Upper lobe of left lung (tissue), 4 donors: ENCODE measurements at regions not wholly inside any gene's neighbourhood (a gene's known extent, or its start where the extent isn't known, plus 50 kb on each side); places are given as distances from the start of the nearest gene placed in this dataset.

Experiments
- CTCF ChIP-seq, 6 experiments: fragments of 450-650 bp in 4 of 6; fragments of 200-600 bp in 2 of 6; sonication (generic) in 2 of 6; IDR thresholded peaks; one replicate each; pipeline ENCODE4 v1.5.1; 2016 to 2019; ENCODE audit warnings: antibody characterized with exemption in 6 of 6
- POLR2A ChIP-seq, 4 donors: fragments of 450-650 bp; IDR thresholded peaks; one replicate each; pipeline ENCODE4 v1.5.1; 2016 to 2017; ENCODE audit warnings: antibody characterized with exemption in 4 of 4, mild to moderate bottlenecking in 2 of 4

DNA sequence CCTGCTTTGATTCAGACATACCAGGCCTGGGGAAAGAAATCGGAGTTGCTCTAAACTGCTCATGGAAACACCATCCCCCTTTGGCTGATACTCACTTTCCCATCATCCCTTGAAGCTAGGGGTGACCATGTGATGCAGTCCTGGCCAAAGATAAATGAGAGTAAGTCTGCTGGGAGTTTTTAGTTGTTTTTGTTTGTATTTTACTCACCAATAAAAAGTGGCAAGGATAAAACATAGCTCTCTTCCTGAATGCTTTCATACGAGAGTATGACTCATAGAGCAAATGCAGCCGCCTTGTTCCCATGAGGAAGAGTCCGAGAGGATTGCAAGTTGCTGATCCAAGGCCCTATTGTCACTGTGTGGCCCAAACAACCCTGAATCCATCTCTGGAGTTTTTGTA is 126.4 kb upstream of the TMEM132C start:
- no peak for TF ChIP-seq CTCF (IDR thresholded peaks at IDR 0.05)
- no peak for TF ChIP-seq POLR2A (IDR thresholded peaks at IDR 0.05)
